Choroid plexus epithelial cell (primary cell): ENCODE measurements at regions not wholly inside any gene's neighbourhood (a gene's known extent, or its start where the extent isn't known, plus 50 kb on each side); places are given as distances from the start of the nearest gene placed in this dataset.

Source experiments
- DNase-seq: peaks from one replicate; pipeline ENCODE4 v3.0.0-alpha.2; 2010; ENCODE audit warnings: low read depth
- H3K4me3 ChIP-seq: 2 replicates; pipeline ENCODE4 v1.5.1; 2011; ENCODE audit warnings: low read depth, mild to moderate bottlenecking, control low read depth, low read length, moderate library complexity
- CTCF ChIP-seq: conservative IDR thresholded peaks from 2 replicates; pipeline ENCODE4 v1.5.1; 2011; ENCODE audit warnings: low read depth, mild to moderate bottlenecking, control low read depth, inconsistent platforms, low read length, moderate library complexity

- no peak overlapping the region for H3K4me3 ChIP-seq
- TF ChIP-seq CTCF, result no peak
- peak; percentile 57 for DNase-seq
These were observed 534.2 kb upstream of the GJE1 start for GRCh38 chr6:141598487-141598886.

GRCh38 chr6:141594874-141595273 is 537.9 kb upstream of the GJE1 start:
- TF ChIP-seq CTCF, result peak; percentile 46
- DNase-seq, result peak; percentile 14
- no peak overlapping the region for H3K4me3 ChIP-seq

DNA sequence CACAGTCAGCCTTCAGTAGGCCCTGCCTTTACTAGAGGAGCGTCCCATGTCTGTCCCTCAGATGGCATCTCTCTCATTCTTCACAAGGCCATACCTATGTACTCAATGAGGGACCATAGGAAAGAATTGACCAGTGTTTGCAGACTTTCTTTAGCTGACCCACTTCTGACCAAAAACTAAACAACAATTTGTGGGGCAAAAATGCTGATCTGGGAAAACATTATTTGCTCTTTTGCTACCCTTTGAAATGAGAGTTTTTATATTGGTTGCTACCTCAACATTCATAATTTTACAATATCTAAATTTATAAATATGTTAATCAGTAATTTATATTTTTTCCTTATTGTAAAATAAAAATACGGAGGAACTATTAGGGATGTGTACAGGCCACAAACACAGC is 539.4 kb upstream of the GJE1 start:
- TF ChIP-seq CTCF, result no peak
- H3K4me3 ChIP-seq, result no peak overlapping the region

GRCh38 chr6:141587482-141588266 is 545.1 kb upstream of the GJE1 start:
- H3K4me3 ChIP-seq, result no peak overlapping the region

More for the DNA sequence above, 539.4 kb upstream of the GJE1 start:
- no peak for DNase-seq

DNA sequence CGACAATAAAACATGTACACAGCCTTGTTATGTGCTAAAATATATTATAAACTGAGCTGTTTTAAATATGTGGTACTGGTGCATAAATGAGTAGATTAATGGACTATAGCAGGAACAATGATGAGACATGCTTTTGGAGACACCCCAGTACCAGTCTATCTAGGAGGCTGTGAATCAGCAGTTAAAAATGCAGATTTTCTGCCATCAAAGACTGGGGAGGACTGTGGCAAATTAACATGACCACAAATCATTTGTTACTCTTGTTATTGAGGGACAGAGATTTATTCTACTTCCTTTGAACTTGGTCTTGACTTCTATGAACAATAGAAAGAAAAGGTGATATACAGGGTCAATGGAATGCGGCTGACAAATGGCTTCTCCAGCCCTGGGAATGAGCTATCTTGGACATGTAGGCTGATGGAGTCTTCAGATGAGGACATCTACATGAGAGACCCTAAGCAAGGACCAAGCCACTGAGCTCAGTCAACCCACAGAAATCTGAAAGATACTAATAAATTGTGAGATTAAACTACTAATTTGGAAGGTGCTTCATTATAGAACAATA is 551.7 kb upstream of the GJE1 start:
- no peak for TF ChIP-seq CTCF
- DNase-seq, result peak; percentile 28
- no peak overlapping the region for H3K4me3 ChIP-seq

More at GRCh38 chr6:141587482-141588266, 545.1 kb upstream of the GJE1 start:
- peak; percentile 85 for DNase-seq
- no peak for TF ChIP-seq CTCF

- no peak overlapping the region for H3K4me3 ChIP-seq
- DNase-seq, result no peak
- no peak for TF ChIP-seq CTCF
These were observed 552.6 kb upstream of the GJE1 start for GRCh38 chr6:141580131-141580530.

DNA sequence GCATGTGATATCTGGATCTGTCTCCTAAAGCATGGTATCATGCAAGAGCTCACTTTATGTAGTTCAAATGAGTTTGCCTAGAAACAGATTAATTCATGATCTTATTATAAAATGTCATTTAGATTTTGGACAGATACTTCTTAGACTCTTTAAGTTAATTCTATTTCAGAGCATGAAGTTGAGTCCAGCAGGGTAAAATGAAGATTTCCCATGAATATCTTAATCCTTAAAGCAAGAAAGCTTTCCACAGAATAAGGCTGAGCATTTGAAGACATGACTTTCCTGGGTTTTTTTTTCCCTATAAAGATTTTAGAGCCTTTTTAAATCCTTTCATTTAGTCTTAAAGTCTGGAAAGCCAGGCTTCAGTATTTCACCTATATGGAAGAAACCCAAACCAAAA is 556.0 kb upstream of the GJE1 start:
- no peak for TF ChIP-seq CTCF
- no peak overlapping the region for H3K4me3 ChIP-seq
- DNase-seq, result no peak
